GM12878 (cell line): ENCODE measurements at regions not wholly inside any gene's neighbourhood (a gene's known extent, or its start where the extent isn't known, plus 50 kb on each side); places are given as distances from the start of the nearest gene placed in this dataset.

Experiments used
- ATAC-seq: fragments of 200-7000 bp; cut with Tn5 transposase; 3 replicates; pipeline ENCODE4 v1.9.1; 2020; ENCODE audit warnings: mild to moderate bottlenecking, moderate library complexity
- BruUV-seq: library from RNA; stranded (reverse); fragments of 400-500 nt; replicated peaks from 2 replicates; lab custom pipeline; 2021; lab: Mats Ljungman, UMichigan
- CTCF ChIA-PET: fragments of 300-600 bp; sonication (Branson Sonifier 250); formaldehyde crosslinking; extraction: SDS; loops from one replicate; lab custom pipeline; 2021; ENCODE audit warnings: inconsistent platforms; lab: Yijun Ruan, JAX
- POLR2A ChIA-PET: fragments of 350-600 bp; formaldehyde crosslinking; extraction: SDS; loops from one replicate; lab custom pipeline; 2021; ENCODE audit warnings: inconsistent platforms; lab: Charles Lee
- RAD21 ChIA-PET: fragments of 300-600 bp; sonication (Branson Sonifier 250); formaldehyde crosslinking; loops from one replicate; lab custom pipeline; 2023; ENCODE audit warnings: antibody characterized with exemption; ENCODE audit not compliant: unreplicated experiment; lab: Charles Lee
- SMC1A ChIA-PET: fragments of 300-600 bp; sonication (Branson Sonifier 250); formaldehyde crosslinking; loops from one replicate; lab custom pipeline; 2023; ENCODE audit not compliant: unreplicated experiment, uncharacterized antibody; lab: Charles Lee
- DNase-seq: peaks from one replicate; pipeline ENCODE4 v3.0.0-alpha.2; 2011; ENCODE audit warnings: low read depth, low spot score
- FAIRE-seq: peaks from 3 replicates; lab custom pipeline; 2011; peaks lifted over from hg19 to GRCh38; lab: Jason Lieb, UNC
- H2AFZ ChIP-seq: 2 replicates; pipeline ENCODE4 v1.6.0; 2011; ENCODE audit warnings: low read depth, low read length, control low read depth; ENCODE audit not compliant: control insufficient read depth
- H3K27ac ChIP-seq: 2 replicates; pipeline ENCODE4 v1.5.1; 2011; ENCODE audit warnings: control low read depth; ENCODE audit not compliant: control insufficient read depth, insufficient read depth
- H3K27me3 ChIP-seq, 2 experiments: replicated peaks in 1 of 2; 2 replicates each; pipeline versions ENCODE4 v1.6.0 to v1.6.1; 2011; ENCODE audit warnings: low read length in 1 of 2; ENCODE audit not compliant: control insufficient read depth in 2 of 2, insufficient read depth in 2 of 2
- H3K36me3 ChIP-seq, 2 experiments: 2 replicates each; pipeline ENCODE4 v1.5.1; 2011; ENCODE audit warnings: low read length in 1 of 2; ENCODE audit not compliant: control insufficient read depth in 2 of 2, insufficient read depth in 2 of 2
- H3K4me1 ChIP-seq: 2 replicates; pipeline ENCODE4 v1.6.1; 2011; ENCODE audit warnings: mild to moderate bottlenecking, low read length, moderate library complexity, mixed read lengths; ENCODE audit not compliant: control insufficient read depth, insufficient read depth
- H3K4me2 ChIP-seq: 2 replicates; pipeline ENCODE4 v1.6.0; 2011; ENCODE audit warnings: control low read depth; ENCODE audit not compliant: control insufficient read depth, insufficient read depth
- H3K4me3 ChIP-seq: fragments of 200-600 bp; sonication (generic); 2 replicates; pipeline ENCODE4 v1.5.1; 2016
- H3K79me2 ChIP-seq: 2 replicates; pipeline ENCODE4 v1.6.0; 2011; ENCODE audit warnings: low read length; ENCODE audit not compliant: control insufficient read depth, insufficient read depth
- H3K9ac ChIP-seq: 2 replicates; pipeline ENCODE4 v1.8.0; 2011; ENCODE audit warnings: low read length, control low read depth, mixed read lengths; ENCODE audit not compliant: control insufficient read depth, insufficient read depth
- H3K9me3 ChIP-seq: replicated peaks from 3 replicates; pipeline ENCODE4 v1.5.1; 2011; ENCODE audit warnings: mild to moderate bottlenecking, low read length; ENCODE audit not compliant: control insufficient read depth, insufficient read depth
- H4K20me1 ChIP-seq: 2 replicates; pipeline ENCODE4 v1.6.0; 2011; ENCODE audit not compliant: control insufficient read depth, insufficient read depth
- CEBPB ChIP-seq, 2 experiments: fragments of 150-350 bp in 1 of 2; IDR thresholded peaks; 2 replicates each; pipeline ENCODE4 v1.6.1; 2012 to 2014; ENCODE audit warnings: low read depth in 2 of 2, low read length in 2 of 2, borderline replicate concordance in 1 of 2, inconsistent platforms in 1 of 2
- KDM1A ChIP-seq: fragments of 200-600 bp; sonication (generic); IDR thresholded peaks from 2 replicates; pipeline ENCODE4 v1.6.1; 2016; ENCODE audit warnings: borderline replicate concordance
- MTA3 ChIP-seq: IDR thresholded peaks from 2 replicates; pipeline ENCODE4 v1.6.1; 2012; ENCODE audit warnings: low read length, inconsistent platforms, borderline replicate concordance
- MXI1 ChIP-seq: fragments of 150-350 bp; IDR thresholded peaks from 2 replicates; pipeline ENCODE4 v1.6.1; 2011; ENCODE audit warnings: low read depth, mild to moderate bottlenecking, inconsistent platforms, low read length, improper control_type of control experiment
- NRF1 ChIP-seq: conservative IDR thresholded peaks from 2 replicates; pipeline ENCODE4 v1.6.1; 2011; ENCODE audit warnings: mild to moderate bottlenecking, low read depth, low read length, improper control_type of control experiment
- SIN3A ChIP-seq: IDR thresholded peaks from 2 replicates; pipeline ENCODE4 v1.6.1; 2012; ENCODE audit warnings: low read depth, low read length, improper control_type of control experiment
- SMAD1 ChIP-seq: fragments of 450-650 bp; IDR thresholded peaks from 2 replicates; pipeline ENCODE4 v1.6.1; 2018; ENCODE audit warnings: mild to moderate bottlenecking, low read depth; ENCODE audit not compliant: partially characterized antibody
- SMC3 ChIP-seq: IDR thresholded peaks from 2 replicates; pipeline ENCODE4 v1.6.1; 2011; ENCODE audit warnings: low read length, improper control_type of control experiment, borderline replicate concordance
- SREBF1 ChIP-seq: IDR thresholded peaks from 2 replicates; pipeline ENCODE4 v1.6.1; 2012; ENCODE audit warnings: mild to moderate bottlenecking, low read length
- SUPT20H ChIP-seq: IDR thresholded peaks from 2 replicates; pipeline ENCODE4 v1.6.1; 2011; ENCODE audit warnings: low read depth, mild to moderate bottlenecking, low read length, moderate library complexity, borderline replicate concordance; ENCODE audit not compliant: control insufficient read depth
- WGBS: methylation state at CpG from one replicate; pipeline ENCODE4 v1.1.6; 2016; ENCODE audit warnings: low lambda C conversion rate; ENCODE audit not compliant: insufficient replicate concordance, insufficient coverage; ENCODE audit errors: missing lambda C conversion rate; 5-methylcytosine and 5-hydroxymethylcytosine counted together
- in situ Hi-C: fragments of 300-500 bp; cut with MboI; formaldehyde crosslinking; loops from 9 replicates; pipeline ENCODE4 v1.14.3; 2018; ENCODE audit warnings: mixed read lengths
- intact Hi-C: fragments of 100-400 bp; cut with micrococcal nuclease; formaldehyde crosslinking; loops from one replicate; pipeline ENCODE4 v1.14.2; 2022; ENCODE audit not compliant: unreplicated experiment
- TF ChIP-seq, protein P1 (sequence below): IDR thresholded peaks from 2 replicates; pipeline ENCODE4 v1.6.1; 2011; ENCODE audit warnings: low read depth, mild to moderate bottlenecking, low read length, moderate library complexity, borderline replicate concordance; ENCODE audit errors: extremely low read depth
- TF ChIP-seq, protein P2 (sequence below): fragments of 150-350 bp; IDR thresholded peaks from 2 replicates; pipeline ENCODE4 v1.6.1; 2016; ENCODE audit warnings: low read depth, low read length

DNA sequence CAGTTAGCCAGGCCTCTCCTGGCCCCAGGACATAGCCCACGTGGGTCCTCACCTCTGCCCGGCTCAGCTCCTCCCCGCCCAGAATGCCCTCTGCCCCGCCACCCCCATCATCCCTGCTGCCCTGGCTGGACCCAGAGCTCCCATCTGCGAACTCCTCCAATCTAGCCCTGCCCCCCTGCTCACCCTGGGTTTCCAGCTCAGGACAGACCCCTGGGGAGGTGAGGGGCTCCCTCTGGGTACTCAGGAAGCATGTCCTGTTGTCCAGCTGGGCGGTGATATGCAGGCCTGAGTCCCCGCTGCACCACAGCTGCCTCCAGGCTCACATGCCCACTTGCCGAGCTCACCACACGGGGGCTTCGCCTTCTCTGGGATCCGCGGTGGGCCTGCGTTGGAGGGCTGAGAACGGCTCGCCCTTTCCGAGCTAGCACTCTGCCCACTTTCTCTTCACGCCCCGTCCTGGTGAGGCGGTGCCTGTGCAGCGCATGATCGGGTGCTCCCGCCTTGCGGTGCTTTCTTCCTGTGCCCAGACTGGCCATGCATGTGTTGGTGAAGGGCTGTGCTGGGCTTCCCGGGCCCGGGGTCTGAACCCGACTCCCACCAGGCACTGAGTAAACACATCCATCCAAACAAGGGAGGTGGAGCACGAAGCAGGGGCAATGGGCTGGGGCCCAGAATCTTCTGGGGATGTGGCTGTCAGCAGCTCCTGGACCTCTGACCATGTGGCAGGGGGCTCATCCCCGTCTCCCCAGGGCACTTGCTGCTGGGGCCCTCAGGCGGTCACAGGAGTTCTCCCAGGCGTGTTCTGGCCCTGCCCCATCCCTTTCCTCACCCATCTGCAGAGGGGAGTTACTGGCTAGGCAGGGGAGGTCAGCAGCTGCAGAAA lies 74.3 kb downstream of the RGS12 start (continued):
- TF ChIP-seq, protein P1, sequence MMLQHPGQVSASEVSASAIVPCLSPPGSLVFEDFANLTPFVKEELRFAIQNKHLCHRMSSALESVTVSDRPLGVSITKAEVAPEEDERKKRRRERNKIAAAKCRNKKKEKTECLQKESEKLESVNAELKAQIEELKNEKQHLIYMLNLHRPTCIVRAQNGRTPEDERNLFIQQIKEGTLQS = no peak
- no peak for TF ChIP-seq SUPT20H
- TF ChIP-seq CEBPB (IDR thresholded peaks at IDR 0.05; ENCODE audit: borderline replicate concordance in 1 of 2, low read depth in 2 of 2, low read length in 2 of 2) = no peak
- TF ChIP-seq SREBF1 = no peak

DNA sequence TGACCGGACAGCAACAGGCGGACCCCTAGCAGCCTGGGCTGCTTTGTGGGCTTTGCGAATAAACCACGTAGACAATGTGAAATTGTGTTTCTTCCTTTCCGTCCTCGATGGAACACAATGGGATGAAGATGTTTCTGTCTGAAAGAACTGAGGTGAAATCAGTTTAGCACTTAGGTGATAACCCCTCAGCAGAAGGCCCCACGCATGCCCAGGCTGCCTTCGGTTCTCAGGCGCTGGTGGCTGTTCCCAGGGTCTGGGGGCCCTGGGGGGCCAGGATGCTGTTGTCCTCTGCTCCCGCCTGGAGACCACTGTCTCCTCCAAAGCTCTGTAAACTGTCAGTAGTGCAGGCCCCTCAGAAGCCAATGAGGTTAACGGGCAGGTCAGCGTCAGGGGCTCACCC lies 73.9 kb upstream of the HGFAC start:
- no peaks in the 10 kb centered on the region for H3K9me3 ChIP-seq
- no peak for TF ChIP-seq SMC3
- no peak for TF ChIP-seq SMAD1
- no peak for TF ChIP-seq KDM1A
- no peak for TF ChIP-seq MXI1
- TF ChIP-seq MTA3 = no peak
- TF ChIP-seq, protein P2, sequence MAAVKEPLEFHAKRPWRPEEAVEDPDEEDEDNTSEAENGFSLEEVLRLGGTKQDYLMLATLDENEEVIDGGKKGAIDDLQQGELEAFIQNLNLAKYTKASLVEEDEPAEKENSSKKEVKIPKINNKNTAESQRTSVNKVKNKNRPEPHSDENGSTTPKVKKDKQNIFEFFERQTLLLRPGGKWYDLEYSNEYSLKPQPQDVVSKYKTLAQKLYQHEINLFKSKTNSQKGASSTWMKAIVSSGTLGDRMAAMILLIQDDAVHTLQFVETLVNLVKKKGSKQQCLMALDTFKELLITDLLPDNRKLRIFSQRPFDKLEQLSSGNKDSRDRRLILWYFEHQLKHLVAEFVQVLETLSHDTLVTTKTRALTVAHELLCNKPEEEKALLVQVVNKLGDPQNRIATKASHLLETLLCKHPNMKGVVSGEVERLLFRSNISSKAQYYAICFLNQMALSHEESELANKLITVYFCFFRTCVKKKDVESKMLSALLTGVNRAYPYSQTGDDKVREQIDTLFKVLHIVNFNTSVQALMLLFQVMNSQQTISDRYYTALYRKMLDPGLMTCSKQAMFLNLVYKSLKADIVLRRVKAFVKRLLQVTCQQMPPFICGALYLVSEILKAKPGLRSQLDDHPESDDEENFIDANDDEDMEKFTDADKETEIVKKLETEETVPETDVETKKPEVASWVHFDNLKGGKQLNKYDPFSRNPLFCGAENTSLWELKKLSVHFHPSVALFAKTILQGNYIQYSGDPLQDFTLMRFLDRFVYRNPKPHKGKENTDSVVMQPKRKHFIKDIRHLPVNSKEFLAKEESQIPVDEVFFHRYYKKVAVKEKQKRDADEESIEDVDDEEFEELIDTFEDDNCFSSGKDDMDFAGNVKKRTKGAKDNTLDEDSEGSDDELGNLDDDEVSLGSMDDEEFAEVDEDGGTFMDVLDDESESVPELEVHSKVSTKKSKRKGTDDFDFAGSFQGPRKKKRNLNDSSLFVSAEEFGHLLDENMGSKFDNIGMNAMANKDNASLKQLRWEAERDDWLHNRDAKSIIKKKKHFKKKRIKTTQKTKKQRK = no peak
- TF ChIP-seq SIN3A = no peak
- TF ChIP-seq NRF1 = no peak
- H3K27ac ChIP-seq = no peak overlapping the region
- BruUV-seq = no TSS peak
- ChIA-PET POLR2A (no interaction called here), CTCF (interaction anchor here (0.6 to 0.7 kb wide), 2 partner anchors 102 to 112 kb away, joined by 3 read pairs; no protein-coding TSS in a partner anchor), SMC1A (no interaction called here), RAD21 (no interaction called here)
- no peak overlapping the region for H3K9ac ChIP-seq
- intact Hi-C loops = no loop called here
- in situ Hi-C loops = no loop called here
- FAIRE-seq = no peak
- 48% methylated on average over 12 of the region's 12 CpGs for WGBS
- ATAC-seq = no peak
- H3K4me2 ChIP-seq = no peak overlapping the region
- DNase-seq = no peak
- H3K79me2 ChIP-seq = no peaks in the 10 kb centered on the region
- H3K4me1 ChIP-seq = peaks cover 14% of the 10 kb centered on the region
- no peak overlapping the region for H3K4me3 ChIP-seq
- H4K20me1 ChIP-seq = no peaks in the 10 kb centered on the region
- peaks cover 0 to 2% of the 10 kb centered on the region in 2 experiments; a peak in 1 of 4 replicates for H3K27me3 ChIP-seq
- no peaks in the 10 kb centered on the region for H3K36me3 ChIP-seq
- no peak overlapping the region for H2AFZ ChIP-seq
